ENCODE measurements at regions not wholly inside any gene's neighbourhood (a gene's known extent, or its start where the extent isn't known, plus 50 kb on each side); places are given as distances from the start of the nearest gene placed in this dataset.

GRCh38 chr16:65822148-65822547, 544.3 kb upstream of the CDH5 start:
- WGBS, 2 donors = 75 to 86% methylated on average over 2 of the region's 2 CpGs
- H3K27me3 ChIP-seq = no peaks in the 10 kb centered on the region
- H3K9me3 ChIP-seq = peaks cover 0 to 4% (median 0%) of the 10 kb centered on the region in 4 donors
- no peak for DNase-seq
- H3K27ac ChIP-seq = no peak overlapping the region
- no peak overlapping the region for H3K4me3 ChIP-seq
- intact Hi-C loops (cut with DNase I) = no loop called here
- no peaks in the 10 kb centered on the region for H3K36me3 ChIP-seq
- TF ChIP-seq EP300 (IDR thresholded peaks at IDR 0.05) (no peak), POLR2AphosphoS5 (IDR thresholded peaks at IDR 0.05) (no peak), CTCF (IDR thresholded peaks at IDR 0.05) (no peak), POLR2A (IDR thresholded peaks at IDR 0.05) (no peak)
- no peaks in the 10 kb centered on the region for H3K4me1 ChIP-seq

GRCh38 chr16:65819136-65819898, 547.2 kb upstream of the CDH5 start:
- H3K36me3 ChIP-seq = no peaks in the 10 kb centered on the region
- intact Hi-C loops (cut with DNase I) = no loop called here
- no peak overlapping the region for H3K4me3 ChIP-seq
- H3K27me3 ChIP-seq = no peaks in the 10 kb centered on the region
- peaks cover 0 to 4% (median 0%) of the 10 kb centered on the region in 4 donors for H3K9me3 ChIP-seq
- H3K27ac ChIP-seq = no peak overlapping the region
- WGBS, 2 donors = 68 to 71% methylated on average over 4 of the region's 4 CpGs
- TF ChIP-seq EP300 (IDR thresholded peaks at IDR 0.05) (no peak), CTCF (IDR thresholded peaks at IDR 0.05) (no peak), POLR2AphosphoS5 (IDR thresholded peaks at IDR 0.05) (no peak), POLR2A (IDR thresholded peaks at IDR 0.05) (no peak)
- DNase-seq = no peak
- no peaks in the 10 kb centered on the region for H3K4me1 ChIP-seq

- H3K27me3 ChIP-seq = no peaks in the 10 kb centered on the region
- DNase-seq = no peak
- TF ChIP-seq EP300 (IDR thresholded peaks at IDR 0.05) (no peak), CTCF (IDR thresholded peaks at IDR 0.05) (no peak), POLR2AphosphoS5 (IDR thresholded peaks at IDR 0.05) (no peak), POLR2A (IDR thresholded peaks at IDR 0.05) (no peak)
Measured at GRCh38 chr16:65817799-65818198, 548.7 kb upstream of the CDH5 start.

GRCh38 chr16:65817066-65817465, 549.4 kb upstream of the CDH5 start:
- no peaks in the 10 kb centered on the region for H3K36me3 ChIP-seq
- no peaks in the 10 kb centered on the region for H3K4me1 ChIP-seq
- H3K27me3 ChIP-seq = no peaks in the 10 kb centered on the region
- no peak overlapping the region for H3K4me3 ChIP-seq
- no peak for DNase-seq
- intact Hi-C loops (cut with DNase I) = no loop called here
- no peak overlapping the region for H3K27ac ChIP-seq
- no peaks in the 10 kb centered on the region for H3K9me3 ChIP-seq
- TF ChIP-seq POLR2AphosphoS5 (IDR thresholded peaks at IDR 0.05) (no peak), POLR2A (IDR thresholded peaks at IDR 0.05) (no peak), CTCF (IDR thresholded peaks at IDR 0.05) (no peak), EP300 (IDR thresholded peaks at IDR 0.05) (no peak)
- 87 to 89% methylated on average over 3 of the region's 3 CpGs for WGBS, 2 donors

More at GRCh38 chr16:65817799-65818198, 548.7 kb upstream of the CDH5 start:
- H3K4me1 ChIP-seq = no peaks in the 10 kb centered on the region
- no peak overlapping the region for H3K4me3 ChIP-seq
- peaks cover 0 to 4% (median 0%) of the 10 kb centered on the region in 4 donors for H3K9me3 ChIP-seq
- 87 to 94% methylated on average over 2 of the region's 2 CpGs for WGBS, 2 donors
- intact Hi-C loops (cut with DNase I) = no loop called here
- no peaks in the 10 kb centered on the region for H3K36me3 ChIP-seq
- H3K27ac ChIP-seq = no peak overlapping the region

GRCh38 chr16:65816556-65816955, 549.9 kb upstream of the CDH5 start:
- DNase-seq = no peak
- Histone ChIP-seq H3K36me3 (no peaks in the 10 kb centered on the region), H3K27me3 (no peaks in the 10 kb centered on the region), H3K9me3 (no peaks in the 10 kb centered on the region), H3K4me1 (no peaks in the 10 kb centered on the region), H3K27ac (no peak overlapping the region), H3K4me3 (no peak overlapping the region)
- WGBS, 2 donors = 74 to 95% methylated on average over 2 of the region's 2 CpGs
- no peak for TF ChIP-seq EP300 (IDR thresholded peaks at IDR 0.05)
- no peak for TF ChIP-seq POLR2A (IDR thresholded peaks at IDR 0.05)
- TF ChIP-seq POLR2AphosphoS5 (IDR thresholded peaks at IDR 0.05) = no peak
- no peak for TF ChIP-seq CTCF (IDR thresholded peaks at IDR 0.05)
- intact Hi-C loops (cut with DNase I) = no loop called here
